DOHH2 (cell line): ENCODE measurements at regions not wholly inside any gene's neighbourhood (a gene's known extent, or its start where the extent isn't known, plus 50 kb on each side); places are given as distances from the start of the nearest gene placed in this dataset.

Source experiments
- H3F3A ChIP-seq: fragments of 200-600 bp; sonication (generic), shearing (Covaris generic); 2 replicates; pipeline ENCODE4 v1.6.0; 2016; ENCODE audit warnings: antibody characterized with exemption, mild to moderate bottlenecking; ENCODE audit not compliant: control insufficient read depth, insufficient read depth
- H3K27ac ChIP-seq: fragments of 200-600 bp; sonication (generic); 2 replicates; pipeline ENCODE4 v1.5.1; 2014; ENCODE audit warnings: low read depth, mild to moderate bottlenecking, low read length, moderate library complexity
- H3K27me3 ChIP-seq: fragments of 200-600 bp; sonication (generic); 2 replicates; pipeline ENCODE4 v1.6.1; 2014; ENCODE audit warnings: mild to moderate bottlenecking, low read length, mixed read lengths; ENCODE audit not compliant: control insufficient read depth
- H3K36me3 ChIP-seq: fragments of 200-600 bp; sonication (generic); 2 replicates; pipeline ENCODE4 v1.6.1; 2014; ENCODE audit warnings: mild to moderate bottlenecking, low read length, moderate library complexity, mixed read lengths; ENCODE audit not compliant: control insufficient read depth
- H3K4me1 ChIP-seq: fragments of 200-600 bp; sonication (generic); 2 replicates; pipeline ENCODE4 v1.6.1; 2014; ENCODE audit warnings: mild to moderate bottlenecking, low read length, mixed read lengths; ENCODE audit not compliant: control insufficient read depth
- H3K4me2 ChIP-seq: fragments of 200-600 bp; sonication (generic); 2 replicates; pipeline ENCODE4 v1.6.0; 2014; ENCODE audit warnings: mild to moderate bottlenecking, low read length, moderate library complexity
- H3K4me3 ChIP-seq: fragments of 200-600 bp; sonication (generic); 2 replicates; pipeline ENCODE4 v1.5.1; 2014; ENCODE audit warnings: mild to moderate bottlenecking, low read length, mixed read lengths
- H3K79me2 ChIP-seq: fragments of 200-600 bp; sonication (generic); 2 replicates; pipeline ENCODE4 v1.6.1; 2014; ENCODE audit warnings: mild to moderate bottlenecking, low read length, mixed read lengths; ENCODE audit not compliant: control insufficient read depth
- H3K9me2 ChIP-seq: fragments of 200-600 bp; sonication (generic); replicated peaks from 2 replicates; pipeline ENCODE4 v1.6.1; 2014; ENCODE audit warnings: mild to moderate bottlenecking, low read length, mixed read lengths; ENCODE audit not compliant: control insufficient read depth
- H3K9me3 ChIP-seq: fragments of 200-600 bp; sonication (generic); 2 replicates; pipeline ENCODE4 v1.6.1; 2014; ENCODE audit warnings: antibody characterized with exemption, low read length, mixed read lengths; ENCODE audit not compliant: control insufficient read depth, insufficient read depth
- H4K20me1 ChIP-seq: fragments of 200-600 bp; sonication (generic); 2 replicates; pipeline ENCODE4 v1.6.0; 2014; ENCODE audit warnings: low read depth, mild to moderate bottlenecking, antibody characterized with exemption, low read length, moderate library complexity; ENCODE audit not compliant: control insufficient read depth, insufficient read depth
- EZH2phosphoT487 ChIP-seq: fragments of 200-600 bp; sonication (generic); IDR thresholded peaks from 2 replicates; pipeline ENCODE4 v1.6.1; 2017; ENCODE audit warnings: borderline replicate concordance, mild to moderate bottlenecking, antibody characterized with exemption, low read length, moderate library complexity, mixed read lengths
- TF ChIP-seq, protein P1 (sequence below): fragments of 200-600 bp; sonication (generic); IDR thresholded peaks from one replicate; pipeline ENCODE4 v1.5.1; 2014; ENCODE audit warnings: antibody characterized with exemption, mild to moderate bottlenecking, low read depth, low read length; ENCODE audit not compliant: poor library complexity, severe bottlenecking

GRCh38 chr10:125555743-125556142, 127.2 kb downstream of the TEX36 start:
- Histone ChIP-seq H4K20me1 (no peaks in the 10 kb centered on the region), H3K4me2 (no peak overlapping the region), H3K4me3 (no peak overlapping the region), H3K79me2 (no peaks in the 10 kb centered on the region), H3K9me3 (no peaks in the 10 kb centered on the region), H3K36me3 (no peaks in the 10 kb centered on the region), H3K27ac (no peak overlapping the region), H3F3A (no peaks in the 10 kb centered on the region), H3K9me2 (no peaks in the 10 kb centered on the region), H3K27me3 (no peaks in the 10 kb centered on the region), H3K4me1 (no peaks in the 10 kb centered on the region)
- TF ChIP-seq, protein P1, sequence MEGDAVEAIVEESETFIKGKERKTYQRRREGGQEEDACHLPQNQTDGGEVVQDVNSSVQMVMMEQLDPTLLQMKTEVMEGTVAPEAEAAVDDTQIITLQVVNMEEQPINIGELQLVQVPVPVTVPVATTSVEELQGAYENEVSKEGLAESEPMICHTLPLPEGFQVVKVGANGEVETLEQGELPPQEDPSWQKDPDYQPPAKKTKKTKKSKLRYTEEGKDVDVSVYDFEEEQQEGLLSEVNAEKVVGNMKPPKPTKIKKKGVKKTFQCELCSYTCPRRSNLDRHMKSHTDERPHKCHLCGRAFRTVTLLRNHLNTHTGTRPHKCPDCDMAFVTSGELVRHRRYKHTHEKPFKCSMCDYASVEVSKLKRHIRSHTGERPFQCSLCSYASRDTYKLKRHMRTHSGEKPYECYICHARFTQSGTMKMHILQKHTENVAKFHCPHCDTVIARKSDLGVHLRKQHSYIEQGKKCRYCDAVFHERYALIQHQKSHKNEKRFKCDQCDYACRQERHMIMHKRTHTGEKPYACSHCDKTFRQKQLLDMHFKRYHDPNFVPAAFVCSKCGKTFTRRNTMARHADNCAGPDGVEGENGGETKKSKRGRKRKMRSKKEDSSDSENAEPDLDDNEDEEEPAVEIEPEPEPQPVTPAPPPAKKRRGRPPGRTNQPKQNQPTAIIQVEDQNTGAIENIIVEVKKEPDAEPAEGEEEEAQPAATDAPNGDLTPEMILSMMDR: no peak
- TF ChIP-seq EZH2phosphoT487: no peak

- TF ChIP-seq, protein P1: no peak
- no peak for TF ChIP-seq EZH2phosphoT487
- H3K36me3 ChIP-seq: no peaks in the 10 kb centered on the region
- H3K9me3 ChIP-seq: no peaks in the 10 kb centered on the region
- H3K4me2 ChIP-seq: no peak overlapping the region
- H3K4me1 ChIP-seq: no peaks in the 10 kb centered on the region
- no peaks in the 10 kb centered on the region for H3K27me3 ChIP-seq
- no peak overlapping the region for H3K27ac ChIP-seq
- H3K4me3 ChIP-seq: no peak overlapping the region
- H3K9me2 ChIP-seq: no peaks in the 10 kb centered on the region
- H4K20me1 ChIP-seq: no peaks in the 10 kb centered on the region
- H3K79me2 ChIP-seq: no peaks in the 10 kb centered on the region
- H3F3A ChIP-seq: no peaks in the 10 kb centered on the region
Measured at GRCh38 chr10:125555267-125555666, 127.7 kb downstream of the TEX36 start.

DNA sequence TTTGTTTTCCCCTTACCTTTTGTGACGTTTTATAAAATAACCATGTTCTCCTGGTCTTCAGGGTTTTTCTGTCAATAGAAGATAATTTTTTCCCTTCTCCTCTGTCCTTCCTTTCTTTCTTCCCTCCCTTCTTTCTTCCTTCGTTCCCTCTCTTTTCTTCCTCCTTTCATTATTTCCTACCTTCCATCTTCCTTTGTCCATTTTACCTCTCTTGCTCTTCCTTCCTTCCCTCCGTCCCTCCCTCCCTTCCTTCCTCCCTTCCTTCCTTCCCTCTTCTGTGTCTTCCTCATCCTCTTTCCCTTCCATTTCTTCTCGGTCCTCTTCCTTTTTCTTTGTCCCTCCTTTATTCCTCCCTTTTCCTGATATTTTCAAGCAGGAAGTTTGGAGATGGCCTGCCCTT, 128.2 kb downstream of the TEX36 start:
- no peaks in the 10 kb centered on the region for H3K79me2 ChIP-seq
- H4K20me1 ChIP-seq: no peaks in the 10 kb centered on the region
- no peaks in the 10 kb centered on the region for H3F3A ChIP-seq
- no peak overlapping the region for H3K4me3 ChIP-seq
- H3K27ac ChIP-seq: no peak overlapping the region
- no peaks in the 10 kb centered on the region for H3K4me1 ChIP-seq
- no peaks in the 10 kb centered on the region for H3K36me3 ChIP-seq
- no peaks in the 10 kb centered on the region for H3K27me3 ChIP-seq
- no peaks in the 10 kb centered on the region for H3K9me2 ChIP-seq
- H3K4me2 ChIP-seq: no peak overlapping the region
- TF ChIP-seq, protein P1: no peak
- no peak for TF ChIP-seq EZH2phosphoT487
- H3K9me3 ChIP-seq: no peaks in the 10 kb centered on the region
